ENCODE measurements at regions not wholly inside any gene's neighbourhood (a gene's known extent, or its start where the extent isn't known, plus 50 kb on each side); places are given as distances from the start of the nearest gene placed in this dataset.

DNA sequence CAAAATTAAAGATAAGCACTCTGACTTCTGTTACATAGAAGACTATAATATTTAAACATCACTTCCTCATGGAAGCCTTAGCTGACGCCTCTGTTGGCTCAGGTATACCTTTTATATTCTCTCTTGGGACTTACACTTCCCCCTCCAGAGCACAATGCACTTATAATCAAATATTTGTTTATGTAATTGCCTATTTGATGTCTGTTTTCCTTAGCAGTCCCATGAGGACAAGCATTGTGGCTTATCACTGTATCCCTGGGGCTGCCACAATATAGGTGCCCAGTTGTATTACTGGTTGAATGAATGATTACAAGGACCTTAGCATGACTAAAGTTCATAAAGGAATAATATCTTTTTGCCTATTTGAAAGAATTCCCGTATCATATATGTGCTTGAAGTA lies 186.7 kb upstream of the VGLL2 start:
- TF ChIP-seq GABPA (IDR thresholded peaks at IDR 0.05; ENCODE audit: low read depth, low read length) (no peak), GABPA (CRISPR knock-in tag; IDR thresholded peaks at IDR 0.05; ENCODE audit: low read depth) (no peak), ZNF749 (CRISPR knock-in tag; IDR thresholded peaks at IDR 0.05; ENCODE audit: borderline replicate concordance) (no peak), NFYB (CRISPR knock-in tag; IDR thresholded peaks at IDR 0.05) (no peak), SATB2 (CRISPR knock-in tag; IDR thresholded peaks at IDR 0.05) (no peak), TAF1 (CRISPR knock-in tag; IDR thresholded peaks at IDR 0.05) (no peak)
- TF ChIP-seq, protein P1, sequence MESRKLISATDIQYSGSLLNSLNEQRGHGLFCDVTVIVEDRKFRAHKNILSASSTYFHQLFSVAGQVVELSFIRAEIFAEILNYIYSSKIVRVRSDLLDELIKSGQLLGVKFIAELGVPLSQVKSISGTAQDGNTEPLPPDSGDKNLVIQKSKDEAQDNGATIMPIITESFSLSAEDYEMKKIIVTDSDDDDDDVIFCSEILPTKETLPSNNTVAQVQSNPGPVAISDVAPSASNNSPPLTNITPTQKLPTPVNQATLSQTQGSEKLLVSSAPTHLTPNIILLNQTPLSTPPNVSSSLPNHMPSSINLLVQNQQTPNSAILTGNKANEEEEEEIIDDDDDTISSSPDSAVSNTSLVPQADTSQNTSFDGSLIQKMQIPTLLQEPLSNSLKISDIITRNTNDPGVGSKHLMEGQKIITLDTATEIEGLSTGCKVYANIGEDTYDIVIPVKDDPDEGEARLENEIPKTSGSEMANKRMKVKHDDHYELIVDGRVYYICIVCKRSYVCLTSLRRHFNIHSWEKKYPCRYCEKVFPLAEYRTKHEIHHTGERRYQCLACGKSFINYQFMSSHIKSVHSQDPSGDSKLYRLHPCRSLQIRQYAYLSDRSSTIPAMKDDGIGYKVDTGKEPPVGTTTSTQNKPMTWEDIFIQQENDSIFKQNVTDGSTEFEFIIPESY (CRISPR knock-in tag; IDR thresholded peaks at IDR 0.05) = no peak
- TF ChIP-seq, protein P2, sequence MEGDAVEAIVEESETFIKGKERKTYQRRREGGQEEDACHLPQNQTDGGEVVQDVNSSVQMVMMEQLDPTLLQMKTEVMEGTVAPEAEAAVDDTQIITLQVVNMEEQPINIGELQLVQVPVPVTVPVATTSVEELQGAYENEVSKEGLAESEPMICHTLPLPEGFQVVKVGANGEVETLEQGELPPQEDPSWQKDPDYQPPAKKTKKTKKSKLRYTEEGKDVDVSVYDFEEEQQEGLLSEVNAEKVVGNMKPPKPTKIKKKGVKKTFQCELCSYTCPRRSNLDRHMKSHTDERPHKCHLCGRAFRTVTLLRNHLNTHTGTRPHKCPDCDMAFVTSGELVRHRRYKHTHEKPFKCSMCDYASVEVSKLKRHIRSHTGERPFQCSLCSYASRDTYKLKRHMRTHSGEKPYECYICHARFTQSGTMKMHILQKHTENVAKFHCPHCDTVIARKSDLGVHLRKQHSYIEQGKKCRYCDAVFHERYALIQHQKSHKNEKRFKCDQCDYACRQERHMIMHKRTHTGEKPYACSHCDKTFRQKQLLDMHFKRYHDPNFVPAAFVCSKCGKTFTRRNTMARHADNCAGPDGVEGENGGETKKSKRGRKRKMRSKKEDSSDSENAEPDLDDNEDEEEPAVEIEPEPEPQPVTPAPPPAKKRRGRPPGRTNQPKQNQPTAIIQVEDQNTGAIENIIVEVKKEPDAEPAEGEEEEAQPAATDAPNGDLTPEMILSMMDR (CRISPR knock-in tag; IDR thresholded peaks at IDR 0.05) = no peak
- TF ChIP-seq, protein P3, sequence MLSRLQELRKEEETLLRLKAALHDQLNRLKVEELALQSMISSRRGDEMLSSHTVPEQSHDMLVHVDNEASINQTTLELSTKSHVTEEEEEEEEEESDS (CRISPR knock-in tag; IDR thresholded peaks at IDR 0.05; ENCODE audit: borderline replicate concordance) = no peak

Measured in HepG2 (cell line).